K562 (cell line): ENCODE measurements at regions not wholly inside any gene's neighbourhood (a gene's known extent, or its start where the extent isn't known, plus 50 kb on each side); places are given as distances from the start of the nearest gene placed in this dataset.

Experiments used
- CBX8 ChIP-seq: fragments of 200-600 bp; sonication (generic); IDR thresholded peaks from 2 replicates; pipeline ENCODE4 v1.6.1; 2012; ENCODE audit warnings: borderline replicate concordance, mixed run types, low read depth, mild to moderate bottlenecking, moderate library complexity, mixed read lengths, low read length, control low read depth, inconsistent platforms; ENCODE audit not compliant: poor library complexity, severe bottlenecking; ENCODE audit errors: extremely low read depth
- COPS2 ChIP-seq: fragments of 450-650 bp; conservative IDR thresholded peaks from 2 replicates; pipeline ENCODE4 v1.6.1; 2016; ENCODE audit warnings: mild to moderate bottlenecking, moderate library complexity
- CTBP1 ChIP-seq: fragments of 450-650 bp; IDR thresholded peaks from 2 replicates; pipeline ENCODE4 v1.6.1; 2016; ENCODE audit warnings: borderline replicate concordance
- EGR1 ChIP-seq: fragments of 450-650 bp; conservative IDR thresholded peaks from 2 replicates; pipeline ENCODE4 v1.6.1; 2017; ENCODE audit warnings: mild to moderate bottlenecking
- MAZ ChIP-seq, 2 experiments: fragments of 450-650 bp in 1 of 2; sonication (generic) in 1 of 2; formaldehyde crosslinking; IDR thresholded peaks in 1 of 2; conservative IDR thresholded peaks in 1 of 2; 2 replicates each; pipeline versions ENCODE4 v1.4.0 to v1.5.0; 2020; ENCODE audit warnings: mild to moderate bottlenecking in 1 of 2, missing genetic modification reagents in 1 of 2
- PTRF ChIP-seq: fragments of 450-650 bp; IDR thresholded peaks from 2 replicates; pipeline ENCODE4 v1.6.1; 2016; ENCODE audit warnings: mild to moderate bottlenecking, missing genetic modification characterization, missing compliant biosample characterization
- SMC3 ChIP-seq: conservative IDR thresholded peaks from 2 replicates; pipeline ENCODE4 v1.6.1; 2011; ENCODE audit warnings: low read depth, low read length, improper control_type of control experiment; ENCODE audit not compliant: insufficient read depth
- STAG1 ChIP-seq: sonication (generic); formaldehyde crosslinking; IDR thresholded peaks from 2 replicates; pipeline ENCODE4 v1.5.0; 2020; ENCODE audit warnings: missing genetic modification reagents, borderline replicate concordance
- ZFP36 ChIP-seq: fragments of 150-350 bp; IDR thresholded peaks from 2 replicates; pipeline ENCODE4 v1.6.1; 2018; ENCODE audit warnings: low read length, low read depth; ENCODE audit not compliant: partially characterized antibody
- ZNF24 ChIP-seq: fragments of 450-650 bp; IDR thresholded peaks from 2 replicates; pipeline ENCODE4 v1.6.1; 2016
- TF ChIP-seq, protein P1 (sequence below): sonication (generic); formaldehyde crosslinking; IDR thresholded peaks from 2 replicates; pipeline ENCODE4 v1.8.0; 2022; ENCODE audit warnings: missing genetic modification reagents, mild to moderate bottlenecking, moderate library complexity, borderline replicate concordance
- TF ChIP-seq, protein P2 (sequence below): fragments of 450-650 bp; formaldehyde crosslinking; IDR thresholded peaks from 2 replicates; pipeline ENCODE4 v1.4.0; 2020; ENCODE audit warnings: mild to moderate bottlenecking, moderate library complexity
- TF ChIP-seq, protein P3 (sequence below): fragments of 250-450 bp; sonication (Bioruptor Pico); IDR thresholded peaks from 2 replicates; pipeline ENCODE4 v1.5.0; 2022; ENCODE audit warnings: mild to moderate bottlenecking
- TF ChIP-seq, protein P4 (sequence below): fragments of 450-650 bp; formaldehyde crosslinking; conservative IDR thresholded peaks from 2 replicates; pipeline ENCODE4 v1.4.0; 2022; ENCODE audit warnings: mild to moderate bottlenecking, missing genetic modification characterization

DNA sequence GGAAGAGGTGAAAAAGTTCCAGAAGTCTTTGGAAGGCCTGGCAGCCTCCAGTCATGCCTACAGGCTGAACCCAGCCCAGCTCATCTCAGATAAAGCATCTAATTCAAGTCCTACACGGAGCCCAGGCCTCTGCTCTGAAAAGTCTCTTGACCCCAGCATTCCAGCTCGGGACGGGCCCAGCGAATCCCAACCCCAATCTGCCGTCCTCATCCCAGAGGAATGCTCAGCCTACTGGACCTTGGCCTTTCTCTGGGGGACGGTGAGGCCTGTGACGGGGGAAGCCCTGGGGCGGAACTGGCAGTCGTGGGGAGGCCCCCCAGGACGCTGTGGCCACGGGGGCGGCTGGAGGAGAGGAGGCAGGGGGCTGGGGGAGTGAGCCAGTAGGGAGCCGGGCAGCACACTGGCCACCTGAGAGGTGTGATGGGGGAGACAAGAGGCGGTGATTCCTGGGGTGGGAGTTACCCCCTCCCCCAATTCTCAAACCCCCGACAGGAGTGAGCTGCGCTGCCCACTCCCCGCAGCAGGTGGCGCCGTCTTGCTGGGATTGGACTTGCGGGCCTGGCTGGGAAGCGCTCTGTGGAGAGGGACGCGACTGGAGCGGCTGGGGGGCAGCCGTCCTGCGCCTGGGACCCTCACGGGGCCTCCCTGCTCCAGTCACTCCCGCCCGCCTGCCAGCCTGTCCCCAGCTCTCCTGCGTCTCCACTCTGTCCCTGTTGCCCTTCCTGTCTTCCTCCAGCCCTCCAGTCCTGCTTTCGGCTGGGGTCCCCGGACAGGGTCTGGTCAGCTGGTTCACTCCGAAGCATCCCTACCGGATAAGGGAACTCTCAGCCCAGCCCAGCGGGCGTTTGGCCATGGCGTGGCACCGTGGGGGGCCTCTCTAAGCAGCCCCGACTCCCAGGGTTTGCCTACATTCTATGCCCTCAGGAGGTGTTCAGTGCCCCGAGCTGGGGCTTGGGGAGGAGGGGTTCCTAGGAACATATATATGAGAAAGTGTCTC lies 182.6 kb upstream of the HAAO start (continued):
- TF ChIP-seq, protein P1, sequence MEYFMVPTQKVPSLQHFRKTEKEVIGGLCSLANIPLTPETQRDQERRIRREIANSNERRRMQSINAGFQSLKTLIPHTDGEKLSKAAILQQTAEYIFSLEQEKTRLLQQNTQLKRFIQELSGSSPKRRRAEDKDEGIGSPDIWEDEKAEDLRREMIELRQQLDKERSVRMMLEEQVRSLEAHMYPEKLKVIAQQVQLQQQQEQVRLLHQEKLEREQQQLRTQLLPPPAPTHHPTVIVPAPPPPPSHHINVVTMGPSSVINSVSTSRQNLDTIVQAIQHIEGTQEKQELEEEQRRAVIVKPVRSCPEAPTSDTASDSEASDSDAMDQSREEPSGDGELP (CRISPR knock-in tag) = peak; percentile 52; the same call in 1 of the 2 replicates
- TF ChIP-seq, protein P2, sequence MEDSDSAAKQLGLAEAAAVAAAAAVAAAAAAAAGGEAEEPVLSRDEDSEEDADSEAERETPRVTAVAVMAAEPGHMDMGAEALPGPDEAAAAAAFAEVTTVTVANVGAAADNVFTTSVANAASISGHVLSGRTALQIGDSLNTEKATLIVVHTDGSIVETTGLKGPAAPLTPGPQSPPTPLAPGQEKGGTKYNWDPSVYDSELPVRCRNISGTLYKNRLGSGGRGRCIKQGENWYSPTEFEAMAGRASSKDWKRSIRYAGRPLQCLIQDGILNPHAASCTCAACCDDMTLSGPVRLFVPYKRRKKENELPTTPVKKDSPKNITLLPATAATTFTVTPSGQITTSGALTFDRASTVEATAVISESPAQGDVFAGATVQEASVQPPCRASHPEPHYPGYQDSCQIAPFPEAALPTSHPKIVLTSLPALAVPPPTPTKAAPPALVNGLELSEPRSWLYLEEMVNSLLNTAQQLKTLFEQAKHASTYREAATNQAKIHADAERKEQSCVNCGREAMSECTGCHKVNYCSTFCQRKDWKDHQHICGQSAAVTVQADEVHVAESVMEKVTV = peak; percentile 63; the same call in 1 of the 2 replicates
- TF ChIP-seq CBX8 (no peak), PTRF (no peak), ZNF24 (peak; percentile 58), SMC3 (peak; percentile 93), STAG1 (CRISPR knock-in tag) (peak; percentile 89), ZFP36 (peak; percentile 5), EGR1 (0 out of 2 replicates have a peak, but pooled peaks have one; percentile 29), CTBP1 (peak; percentile 53; the same call in 1 of the 2 replicates), MAZ (CRISPR knock-in tag; conservative IDR thresholded peaks at IDR 0.05 in 1 of 2, IDR thresholded peaks at IDR 0.05 in 1 of 2) (peak in 1 of 2 experiments; percentile 74; a peak in 1 of 4 replicates), COPS2 (no peak)
- TF ChIP-seq, protein P3, sequence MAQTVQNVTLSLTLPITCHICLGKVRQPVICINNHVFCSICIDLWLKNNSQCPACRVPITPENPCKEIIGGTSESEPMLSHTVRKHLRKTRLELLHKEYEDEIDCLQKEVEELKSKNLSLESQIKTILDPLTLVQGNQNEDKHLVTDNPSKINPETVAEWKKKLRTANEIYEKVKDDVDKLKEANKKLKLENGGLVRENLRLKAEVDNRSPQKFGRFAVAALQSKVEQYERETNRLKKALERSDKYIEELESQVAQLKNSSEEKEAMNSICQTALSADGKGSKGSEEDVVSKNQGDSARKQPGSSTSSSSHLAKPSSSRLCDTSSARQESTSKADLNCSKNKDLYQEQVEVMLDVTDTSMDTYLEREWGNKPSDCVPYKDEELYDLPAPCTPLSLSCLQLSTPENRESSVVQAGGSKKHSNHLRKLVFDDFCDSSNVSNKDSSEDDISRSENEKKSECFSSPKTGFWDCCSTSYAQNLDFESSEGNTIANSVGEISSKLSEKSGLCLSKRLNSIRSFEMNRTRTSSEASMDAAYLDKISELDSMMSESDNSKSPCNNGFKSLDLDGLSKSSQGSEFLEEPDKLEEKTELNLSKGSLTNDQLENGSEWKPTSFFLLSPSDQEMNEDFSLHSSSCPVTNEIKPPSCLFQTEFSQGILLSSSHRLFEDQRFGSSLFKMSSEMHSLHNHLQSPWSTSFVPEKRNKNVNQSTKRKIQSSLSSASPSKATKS (CRISPR knock-in tag) = no peak
- TF ChIP-seq, protein P4, sequence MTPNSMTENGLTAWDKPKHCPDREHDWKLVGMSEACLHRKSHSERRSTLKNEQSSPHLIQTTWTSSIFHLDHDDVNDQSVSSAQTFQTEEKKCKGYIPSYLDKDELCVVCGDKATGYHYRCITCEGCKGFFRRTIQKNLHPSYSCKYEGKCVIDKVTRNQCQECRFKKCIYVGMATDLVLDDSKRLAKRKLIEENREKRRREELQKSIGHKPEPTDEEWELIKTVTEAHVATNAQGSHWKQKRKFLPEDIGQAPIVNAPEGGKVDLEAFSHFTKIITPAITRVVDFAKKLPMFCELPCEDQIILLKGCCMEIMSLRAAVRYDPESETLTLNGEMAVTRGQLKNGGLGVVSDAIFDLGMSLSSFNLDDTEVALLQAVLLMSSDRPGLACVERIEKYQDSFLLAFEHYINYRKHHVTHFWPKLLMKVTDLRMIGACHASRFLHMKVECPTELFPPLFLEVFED = no peak
- TF ChIP-seq, all 486 proteins: peak for 31
